ENCODE measurements at regions not wholly inside any gene's neighbourhood (a gene's known extent, or its start where the extent isn't known, plus 50 kb on each side); places are given as distances from the start of the nearest gene placed in this dataset.

- no peak overlapping the region for H3K4me3 ChIP-seq (ENCODE audit: low read depth, low read length)
- no peak for DNase-seq (ENCODE audit: low read depth)
- TF ChIP-seq CTCF (IDR thresholded peaks at IDR 0.05; ENCODE audit: low read depth, low read length, missing control alignments), result no peak
Measured at GRCh38 chr4:42344749-42345148, 52.5 kb upstream of the SHISA3 start.

GRCh38 chr4:42345962-42346544, 51.2 kb upstream of the SHISA3 start:
- no peak for DNase-seq (ENCODE audit: low read depth)
- no peak overlapping the region for H3K4me3 ChIP-seq (ENCODE audit: low read depth, low read length)
- no peak for TF ChIP-seq CTCF (IDR thresholded peaks at IDR 0.05; ENCODE audit: low read depth, low read length, missing control alignments)

- no peak for TF ChIP-seq CTCF (IDR thresholded peaks at IDR 0.05; ENCODE audit: low read depth, low read length, missing control alignments)
- no peak overlapping the region for H3K4me3 ChIP-seq (ENCODE audit: low read depth, low read length)
Measured at GRCh38 chr4:42347076-42347475, 50.2 kb upstream of the SHISA3 start.

More at GRCh38 chr4:42347076-42347475, 50.2 kb upstream of the SHISA3 start:
- no peak for DNase-seq (ENCODE audit: low read depth)
